Large intestine (tissue), 3 donors: ENCODE measurements at regions not wholly inside any gene's neighbourhood (a gene's known extent, or its start where the extent isn't known, plus 50 kb on each side); places are given as distances from the start of the nearest gene placed in this dataset.
"Not testable (repeated sequence)": the region's sequence is repeated elsewhere in the genome, so short reads cannot be mapped to it uniquely, and the experiment has no call there.

ENCODE experiments used
- DNase-seq, 2 donors: peaks; one replicate each; pipeline versions ENCODE4 v3.0.0 to v3.0.0-alpha.2; 2013
- H3K27ac ChIP-seq: one replicate; pipeline ENCODE4 v1.5.1; 2013; ENCODE audit warnings: low read length
- H3K27me3 ChIP-seq: 2 replicates; pipeline ENCODE4 v1.6.1; 2013; ENCODE audit warnings: low read length; ENCODE audit not compliant: control insufficient read depth, insufficient read depth
- H3K36me3 ChIP-seq: 2 replicates; pipeline ENCODE4 v1.6.1; 2013; ENCODE audit warnings: low read length; ENCODE audit not compliant: control insufficient read depth, insufficient read depth
- H3K4me1 ChIP-seq: one replicate; pipeline ENCODE4 v1.6.1; 2013; ENCODE audit warnings: low read length; ENCODE audit not compliant: control insufficient read depth, insufficient read depth
- H3K4me3 ChIP-seq: one replicate; pipeline ENCODE4 v1.5.1; 2013; ENCODE audit warnings: low read length
- H3K9me3 ChIP-seq: one replicate; pipeline ENCODE4 v1.6.1; 2013; ENCODE audit warnings: mild to moderate bottlenecking, low read depth, low read length, moderate library complexity; ENCODE audit not compliant: control insufficient read depth
- WGBS: methylation state at CpG from one replicate; pipeline ENCODE4 v1.1.5; 2013; ENCODE audit warnings: low lambda C conversion rate; ENCODE audit not compliant: insufficient coverage; 5-methylcytosine and 5-hydroxymethylcytosine counted together

GRCh38 chr20:1818247-1818840, 76.9 kb upstream of the SIRPA start:
- peaks cover 12% of the 10 kb centered on the region for H3K9me3 ChIP-seq
- H3K27me3 ChIP-seq, result peaks cover 2% of the 10 kb centered on the region
- H3K4me3 ChIP-seq, result no peak overlapping the region
- 67% methylated on average over 1 of the region's 1 CpG for WGBS
- DNase-seq, result no peak
- peaks cover 7% of the 10 kb centered on the region for H3K4me1 ChIP-seq
- no peak overlapping the region for H3K27ac ChIP-seq
- H3K36me3 ChIP-seq, result no peaks in the 10 kb centered on the region

GRCh38 chr20:1817577-1818211, 77.5 kb upstream of the SIRPA start:
- H3K27ac ChIP-seq, result no peak overlapping the region

GRCh38 chr20:1816384-1817381, 78.5 kb upstream of the SIRPA start:
- DNase-seq, result no peak
- no CpG with 5 or more reads among the region's 16 CpGs for WGBS

More at GRCh38 chr20:1817577-1818211, 77.5 kb upstream of the SIRPA start:
- Histone ChIP-seq H3K27me3 (peaks cover 2% of the 10 kb centered on the region), H3K4me1 (peaks cover 7% of the 10 kb centered on the region), H3K4me3 (no peak overlapping the region), H3K9me3 (peaks cover 11% of the 10 kb centered on the region), H3K36me3 (no peaks in the 10 kb centered on the region)
- WGBS, result no CpG with 5 or more reads among the region's 6 CpGs
- no peak for DNase-seq

GRCh38 chr20:1815502-1816085, 79.6 kb upstream of the SIRPA start:
- no peak overlapping the region for H3K4me3 ChIP-seq
- H3K4me1 ChIP-seq, result peaks cover 7% of the 10 kb centered on the region
- no CpG with 5 or more reads among the region's 3 CpGs for WGBS
- H3K36me3 ChIP-seq, result no peaks in the 10 kb centered on the region
- DNase-seq, result no peak
- no peaks in the 10 kb centered on the region for H3K9me3 ChIP-seq
- no peak overlapping the region for H3K27ac ChIP-seq
- peaks cover 2% of the 10 kb centered on the region for H3K27me3 ChIP-seq

More at GRCh38 chr20:1816384-1817381, 78.5 kb upstream of the SIRPA start:
- no peaks in the 10 kb centered on the region for H3K36me3 ChIP-seq
- H3K27ac ChIP-seq, result no peak overlapping the region
- H3K4me1 ChIP-seq, result peaks cover 7% of the 10 kb centered on the region
- peaks cover 2% of the 10 kb centered on the region for H3K9me3 ChIP-seq
- H3K4me3 ChIP-seq, result no peak overlapping the region
- H3K27me3 ChIP-seq, result peaks cover 2% of the 10 kb centered on the region

- not testable (repeated sequence) for H3K27ac ChIP-seq, H3K4me3 ChIP-seq, H3K4me1 ChIP-seq, H3K9me3 ChIP-seq, DNase-seq, H3K27me3 ChIP-seq, H3K36me3 ChIP-seq
- WGBS, result no CpG with 5 or more reads among the region's 1 CpG
Observed at GRCh38 chr20:1814861-1815260, 80.3 kb upstream of the SIRPA start.

GRCh38 chr20:1813674-1814635, 81.3 kb upstream of the SIRPA start:
- no peaks in the 10 kb centered on the region for H3K9me3 ChIP-seq
- no peaks in the 10 kb centered on the region for H3K36me3 ChIP-seq
- H3K4me3 ChIP-seq, result no peak overlapping the region
- WGBS, result 93% methylated on average over 3 of the region's 13 CpGs
- peaks cover 2% of the 10 kb centered on the region for H3K27me3 ChIP-seq
- H3K4me1 ChIP-seq, result peaks cover 7% of the 10 kb centered on the region
- no peak for DNase-seq
- no peak overlapping the region for H3K27ac ChIP-seq

- H3K27me3 ChIP-seq, result peaks cover 2% of the 10 kb centered on the region
- peaks cover 7% of the 10 kb centered on the region for H3K4me1 ChIP-seq
Observed at GRCh38 chr20:1813101-1813529, 82.1 kb upstream of the SIRPA start.

GRCh38 chr20:1811621-1812498, 83.3 kb upstream of the SIRPA start:
- peaks cover 7% of the 10 kb centered on the region for H3K4me1 ChIP-seq
- H3K36me3 ChIP-seq, result no peaks in the 10 kb centered on the region
- H3K27me3 ChIP-seq, result no peaks in the 10 kb centered on the region
- H3K4me3 ChIP-seq, result no peak overlapping the region
- WGBS, result 65% methylated on average over 2 of the region's 5 CpGs
- DNase-seq, result no peak
- no peak overlapping the region for H3K27ac ChIP-seq
- no peaks in the 10 kb centered on the region for H3K9me3 ChIP-seq

More at GRCh38 chr20:1813101-1813529, 82.1 kb upstream of the SIRPA start:
- WGBS, result 80% methylated on average over 1 of the region's 7 CpGs
- Histone ChIP-seq H3K4me3 (no peak overlapping the region), H3K9me3 (no peaks in the 10 kb centered on the region), H3K27ac (no peak overlapping the region), H3K36me3 (no peaks in the 10 kb centered on the region)
- no peak for DNase-seq
